Upper lobe of right lung (tissue), 1 donor: ENCODE measurements at regions not wholly inside any gene's neighbourhood (a gene's known extent, or its start where the extent isn't known, plus 50 kb on each side); places are given as distances from the start of the nearest gene placed in this dataset.

ENCODE experiments used
- ATAC-seq: fragments of 200-7000 bp; cut with Tn5 transposase; one replicate; pipeline ENCODE4 v1.9.1; 2020; ENCODE audit warnings: mild to moderate bottlenecking, moderate library complexity
- DNase-seq: peaks from one replicate; pipeline ENCODE4 v3.0.0-alpha.2; 2020
- H3K27ac ChIP-seq: fragments of 200-600 bp; one replicate; pipeline ENCODE4 v1.8.0; 2022
- H3K27me3 ChIP-seq: fragments of 200-600 bp; one replicate; pipeline ENCODE4 v1.8.0; 2022; ENCODE audit warnings: mild to moderate bottlenecking
- H3K36me3 ChIP-seq: fragments of 200-600 bp; one replicate; pipeline ENCODE4 v1.8.0; 2022
- H3K4me1 ChIP-seq: fragments of 200-600 bp; one replicate; pipeline ENCODE4 v1.8.0; 2022
- H3K4me3 ChIP-seq: fragments of 200-600 bp; one replicate; pipeline ENCODE4 v1.8.0; 2022; ENCODE audit warnings: mild to moderate bottlenecking
- H3K9me3 ChIP-seq: fragments of 200-600 bp; one replicate; pipeline ENCODE4 v1.8.0; 2022
- CTCF ChIP-seq: fragments of 200-600 bp; IDR thresholded peaks from one replicate; pipeline ENCODE4 v1.8.0; 2022; ENCODE audit warnings: antibody characterized with exemption
- intact Hi-C: fragments of 100-400 bp; cut with DNase I; formaldehyde crosslinking; loops from one replicate; pipeline ENCODE4 v1.11.0; 2022
- donor health status: DM: no; HTN: yes; CAD: no; lungs with severe emphysema.

GRCh38 chr2:188916736-188917135 is 57.4 kb upstream of the COL3A1 start:
- Histone ChIP-seq H3K4me1 (no peaks in the 10 kb centered on the region), H3K36me3 (no peaks in the 10 kb centered on the region), H3K4me3 (no peak overlapping the region), H3K27me3 (no peaks in the 10 kb centered on the region), H3K9me3 (no peaks in the 10 kb centered on the region), H3K27ac (no peak overlapping the region)
- TF ChIP-seq CTCF = no peak
- intact Hi-C loops = no loop called here
- ATAC-seq (no peak), DNase-seq (no peak)

- intact Hi-C loops = no loop called here
- H3K9me3 ChIP-seq = no peaks in the 10 kb centered on the region
- TF ChIP-seq CTCF = no peak
Observed at GRCh38 chr2:188917632-188918031, 56.5 kb upstream of the COL3A1 start.

GRCh38 chr2:188919824-188920223 is 54.3 kb upstream of the COL3A1 start:
- H3K36me3 ChIP-seq = no peaks in the 10 kb centered on the region
- no peak for DNase-seq

More at GRCh38 chr2:188917632-188918031, 56.5 kb upstream of the COL3A1 start:
- no peaks in the 10 kb centered on the region for H3K36me3 ChIP-seq
- no peak for ATAC-seq
- no peaks in the 10 kb centered on the region for H3K4me1 ChIP-seq
- no peak for DNase-seq
- H3K27me3 ChIP-seq = no peaks in the 10 kb centered on the region
- no peak overlapping the region for H3K27ac ChIP-seq
- no peak overlapping the region for H3K4me3 ChIP-seq

GRCh38 chr2:188922191-188922590 is 52.0 kb upstream of the COL3A1 start:
- intact Hi-C loops = no loop called here
- DNase-seq (no peak), ATAC-seq (no peak)
- Histone ChIP-seq H3K27ac (no peak overlapping the region), H3K9me3 (no peaks in the 10 kb centered on the region), H3K4me3 (no peak overlapping the region), H3K27me3 (no peaks in the 10 kb centered on the region), H3K4me1 (no peaks in the 10 kb centered on the region), H3K36me3 (no peaks in the 10 kb centered on the region)
- no peak for TF ChIP-seq CTCF

More at GRCh38 chr2:188919824-188920223, 54.3 kb upstream of the COL3A1 start:
- Histone ChIP-seq H3K27ac (no peak overlapping the region), H3K4me3 (no peak overlapping the region), H3K4me1 (no peaks in the 10 kb centered on the region), H3K27me3 (no peaks in the 10 kb centered on the region), H3K9me3 (no peaks in the 10 kb centered on the region)
- intact Hi-C loops = no loop called here
- ATAC-seq = no peak
- no peak for TF ChIP-seq CTCF
